NCI-H187 treated with DMSO at 0.1 percent for 48 hours (cell line): ENCODE measurements at regions not wholly inside any gene's neighbourhood (a gene's known extent, or its start where the extent isn't known, plus 50 kb on each side); places are given as distances from the start of the nearest gene placed in this dataset.
"Not testable (repeated sequence)": the region's sequence is repeated elsewhere in the genome, so short reads cannot be mapped to it uniquely, and the experiment has no call there.

Experiments used
- DNase-seq: peaks from one replicate; lab custom pipeline; 2025; lab: John Stamatoyannopoulos, UW

DNA sequence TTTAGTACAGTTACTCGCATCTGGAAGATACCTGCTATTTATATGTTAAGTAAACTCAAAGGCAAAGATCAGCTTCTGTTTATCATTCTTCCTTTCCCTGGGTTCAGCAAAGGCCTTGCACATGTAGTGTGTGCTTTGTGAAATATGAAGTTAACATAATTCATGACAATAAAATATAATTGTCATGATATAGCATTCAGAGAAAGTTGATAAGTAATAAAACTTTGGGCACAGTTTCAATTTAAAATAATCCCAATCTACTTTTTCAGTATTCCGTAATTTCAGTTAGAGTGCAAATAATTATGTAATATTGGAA, 51.9 kb upstream of the ZNF217 start:
- DNase-seq, result no peak

DNA sequence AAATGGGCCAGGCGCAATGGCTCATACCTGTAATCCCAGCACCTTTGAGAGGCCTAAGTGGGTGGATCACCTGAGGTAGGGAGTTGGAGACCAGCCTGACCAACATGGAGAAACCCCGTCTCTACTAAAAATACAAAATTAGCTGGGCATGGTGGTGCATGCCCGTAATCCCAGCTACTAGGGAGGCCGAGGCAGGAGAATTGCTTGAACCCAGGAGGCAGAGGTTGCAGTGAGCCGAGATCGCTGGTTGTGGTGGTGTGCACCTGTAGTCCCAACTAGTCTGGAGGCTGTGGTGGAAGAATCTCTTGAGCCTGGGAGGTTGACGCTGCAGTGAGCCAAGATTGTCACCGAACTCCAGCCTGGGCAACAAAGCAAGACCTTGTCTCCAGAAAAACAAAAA, 50.5 kb upstream of the ZNF217 start:
- not testable (repeated sequence) for DNase-seq
